ENCODE measurements at regions not wholly inside any gene's neighbourhood (a gene's known extent, or its start where the extent isn't known, plus 50 kb on each side); places are given as distances from the start of the nearest gene placed in this dataset.

DNA sequence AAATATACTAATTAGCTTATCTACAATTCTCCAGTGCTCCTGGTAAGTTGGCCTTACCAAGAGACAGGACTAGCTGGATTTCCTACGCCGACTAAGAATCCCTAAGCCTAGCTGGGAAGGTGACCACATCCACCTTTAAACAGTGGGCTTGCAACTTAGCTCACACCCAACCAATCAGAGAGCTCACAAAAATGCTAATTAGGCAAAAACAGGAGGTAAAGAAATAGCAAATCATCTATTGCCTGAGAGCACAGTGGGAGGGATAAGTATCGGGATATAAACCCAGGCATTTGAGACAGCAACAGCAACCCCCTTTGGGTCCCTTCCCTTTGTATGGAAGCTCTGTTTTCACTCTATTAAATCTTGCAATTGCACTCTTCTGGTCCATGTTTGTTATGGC, 1025.0 kb downstream of the RAB28 start:
- H3K27ac ChIP-seq: no peak overlapping the region
- 89 to 92% methylated on average over 3 of the region's 3 CpGs for WGBS, 2 donors
- no peaks in the 10 kb centered on the region for H3K4me1 ChIP-seq
- no peaks in the 10 kb centered on the region for H3K36me3 ChIP-seq
- no peak for DNase-seq (ENCODE audit: low spot score in 2 of 2)
- H3K27me3 ChIP-seq: no peaks in the 10 kb centered on the region
- no peaks in the 10 kb centered on the region for H3K9me3 ChIP-seq
- H3K4me3 ChIP-seq: no peak overlapping the region
- TF ChIP-seq POLR2A (IDR thresholded peaks at IDR 0.05): no peak
- TF ChIP-seq, protein P1, sequence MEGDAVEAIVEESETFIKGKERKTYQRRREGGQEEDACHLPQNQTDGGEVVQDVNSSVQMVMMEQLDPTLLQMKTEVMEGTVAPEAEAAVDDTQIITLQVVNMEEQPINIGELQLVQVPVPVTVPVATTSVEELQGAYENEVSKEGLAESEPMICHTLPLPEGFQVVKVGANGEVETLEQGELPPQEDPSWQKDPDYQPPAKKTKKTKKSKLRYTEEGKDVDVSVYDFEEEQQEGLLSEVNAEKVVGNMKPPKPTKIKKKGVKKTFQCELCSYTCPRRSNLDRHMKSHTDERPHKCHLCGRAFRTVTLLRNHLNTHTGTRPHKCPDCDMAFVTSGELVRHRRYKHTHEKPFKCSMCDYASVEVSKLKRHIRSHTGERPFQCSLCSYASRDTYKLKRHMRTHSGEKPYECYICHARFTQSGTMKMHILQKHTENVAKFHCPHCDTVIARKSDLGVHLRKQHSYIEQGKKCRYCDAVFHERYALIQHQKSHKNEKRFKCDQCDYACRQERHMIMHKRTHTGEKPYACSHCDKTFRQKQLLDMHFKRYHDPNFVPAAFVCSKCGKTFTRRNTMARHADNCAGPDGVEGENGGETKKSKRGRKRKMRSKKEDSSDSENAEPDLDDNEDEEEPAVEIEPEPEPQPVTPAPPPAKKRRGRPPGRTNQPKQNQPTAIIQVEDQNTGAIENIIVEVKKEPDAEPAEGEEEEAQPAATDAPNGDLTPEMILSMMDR (IDR thresholded peaks at IDR 0.05): no peak
- TF ChIP-seq EP300 (IDR thresholded peaks at IDR 0.05): no peak

DNA sequence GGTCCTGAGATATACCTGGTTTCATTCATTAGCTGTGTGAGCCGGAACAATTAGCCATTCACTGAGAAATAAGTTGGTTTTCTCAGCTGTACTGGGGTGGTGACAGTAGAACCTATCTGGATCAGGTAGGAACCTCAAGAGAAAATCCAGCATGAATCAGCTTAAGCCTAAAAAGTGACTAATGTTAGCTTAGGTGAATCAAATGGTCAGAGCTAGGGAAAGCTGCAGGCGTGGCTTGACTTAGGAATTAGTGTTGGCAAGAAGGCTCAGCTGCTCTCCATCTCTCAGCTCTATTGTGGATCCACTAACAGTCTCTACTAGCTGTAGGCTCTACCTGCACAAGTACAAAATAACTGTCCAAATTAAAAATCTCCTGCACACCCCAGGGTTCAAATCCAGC, 1025.5 kb downstream of the RAB28 start:
- no peaks in the 10 kb centered on the region for H3K4me1 ChIP-seq
- no peak for DNase-seq (ENCODE audit: low spot score in 2 of 2)
- no peaks in the 10 kb centered on the region for H3K36me3 ChIP-seq
- H3K4me3 ChIP-seq: no peak overlapping the region
- 86 to 89% methylated on average over 2 of the region's 2 CpGs for WGBS, 2 donors
- no peaks in the 10 kb centered on the region for H3K27me3 ChIP-seq
- TF ChIP-seq POLR2A (IDR thresholded peaks at IDR 0.05) (no peak), EP300 (IDR thresholded peaks at IDR 0.05) (no peak)
- TF ChIP-seq, protein P1 (IDR thresholded peaks at IDR 0.05): no peak
- no peaks in the 10 kb centered on the region for H3K9me3 ChIP-seq
- no peak overlapping the region for H3K27ac ChIP-seq

DNA sequence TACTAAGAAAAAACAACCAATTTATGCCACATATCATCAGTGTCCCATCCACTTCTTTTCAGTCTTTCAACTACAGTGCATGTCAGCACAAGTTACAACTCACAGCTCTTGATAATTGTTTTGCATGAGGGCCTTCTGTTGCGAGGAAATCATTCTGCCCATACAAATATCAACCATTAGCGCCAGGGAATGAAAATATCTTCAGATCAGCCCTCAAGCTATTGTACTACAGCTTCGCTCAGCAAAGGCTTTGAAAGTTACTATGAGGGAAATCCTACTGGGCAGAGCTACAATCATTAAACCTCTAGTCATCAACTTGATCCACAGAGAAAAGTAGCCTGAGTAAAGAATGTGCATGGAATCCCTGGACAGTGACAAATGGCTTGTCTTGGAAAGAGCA, 1023.6 kb upstream of the HS3ST1 start:
- Histone ChIP-seq H3K27me3 (no peaks in the 10 kb centered on the region), H3K9me3 (peaks cover 0 to 19% (median 0%) of the 10 kb centered on the region in 4 donors), H3K36me3 (no peaks in the 10 kb centered on the region), H3K4me1 (no peaks in the 10 kb centered on the region), H3K4me3 (no peak overlapping the region), H3K27ac (no peak overlapping the region)
- DNase-seq (ENCODE audit: low spot score in 2 of 2): no peak
- 78 to 81% methylated on average over 3 of the region's 3 CpGs for WGBS, 2 donors
- TF ChIP-seq EP300 (IDR thresholded peaks at IDR 0.05) (no peak), POLR2A (IDR thresholded peaks at IDR 0.05) (no peak)
- TF ChIP-seq, protein P1 (IDR thresholded peaks at IDR 0.05): no peak

DNA sequence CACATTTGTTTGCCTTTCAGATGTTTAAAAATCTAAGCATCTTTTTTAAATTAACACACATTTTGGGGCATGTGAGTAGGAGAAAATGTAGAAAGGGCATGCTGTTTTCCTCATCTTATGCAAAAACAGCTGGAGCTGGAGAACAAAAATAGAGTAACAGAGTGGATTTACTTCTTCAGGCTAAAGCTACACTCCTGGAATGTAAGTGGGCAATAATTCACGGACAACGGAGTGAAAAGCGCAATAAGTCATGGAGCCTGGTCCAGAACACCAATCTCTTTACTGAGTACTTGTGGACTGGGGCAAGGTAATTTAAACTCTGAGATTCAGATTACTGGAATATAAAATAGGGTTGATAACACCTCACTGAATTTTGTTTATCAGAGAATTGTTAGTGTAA, 1018.8 kb upstream of the HS3ST1 start:
- Histone ChIP-seq H3K4me1 (no peaks in the 10 kb centered on the region), H3K36me3 (no peaks in the 10 kb centered on the region), H3K9me3 (peaks cover 0 to 19% (median 0%) of the 10 kb centered on the region in 4 donors), H3K27me3 (no peaks in the 10 kb centered on the region), H3K27ac (no peak overlapping the region), H3K4me3 (no peak overlapping the region)
- DNase-seq (ENCODE audit: low spot score in 2 of 2): no peak
- WGBS, 2 donors: 43 to 53% methylated on average over 3 of the region's 3 CpGs
- TF ChIP-seq EP300 (IDR thresholded peaks at IDR 0.05) (no peak), POLR2A (IDR thresholded peaks at IDR 0.05) (no peak)
- TF ChIP-seq, protein P1 (IDR thresholded peaks at IDR 0.05): no peak

DNA sequence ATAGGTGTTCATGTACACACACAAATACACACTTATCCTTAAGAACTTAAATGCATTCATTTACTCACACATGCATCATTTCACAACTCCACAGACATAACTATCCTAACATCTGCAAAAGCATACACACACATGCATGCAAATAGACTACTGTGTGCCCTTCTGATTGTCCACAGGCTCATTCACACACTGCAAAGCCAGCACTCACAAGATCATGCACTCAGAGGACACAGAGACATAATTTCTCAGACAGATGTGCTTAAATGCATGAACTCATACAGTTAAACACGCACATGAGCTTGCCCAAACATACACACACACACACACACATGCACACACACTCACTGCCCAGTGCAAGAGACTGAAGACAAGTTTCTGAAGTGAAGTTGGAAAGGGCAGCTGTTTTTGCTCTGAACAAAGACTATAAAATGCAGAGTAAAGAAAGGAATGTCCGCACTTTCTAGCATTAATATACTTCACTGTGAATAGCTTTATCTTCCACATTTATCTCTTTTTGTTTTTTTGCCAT, 1018.0 kb upstream of the HS3ST1 start:
- WGBS, 2 donors: 41 to 45% methylated on average over 2 of the region's 2 CpGs
- no peaks in the 10 kb centered on the region for H3K4me1 ChIP-seq
- no peaks in the 10 kb centered on the region for H3K27me3 ChIP-seq

More for the DNA sequence above, 1018.0 kb upstream of the HS3ST1 start:
- H3K9me3 ChIP-seq: peaks cover 0 to 19% (median 0%) of the 10 kb centered on the region in 4 donors
- no peaks in the 10 kb centered on the region for H3K36me3 ChIP-seq
- DNase-seq (ENCODE audit: low spot score in 2 of 2): no peak
- H3K4me3 ChIP-seq: no peak overlapping the region
- TF ChIP-seq POLR2A (IDR thresholded peaks at IDR 0.05): no peak
- no peak for TF ChIP-seq EP300 (IDR thresholded peaks at IDR 0.05)
- TF ChIP-seq, protein P1 (IDR thresholded peaks at IDR 0.05): no peak
- no peak overlapping the region for H3K27ac ChIP-seq

Data from tibial nerve (tissue), 4 donors.